ENCODE measurements at regions not wholly inside any gene's neighbourhood (a gene's known extent, or its start where the extent isn't known, plus 50 kb on each side); places are given as distances from the start of the nearest gene placed in this dataset.

DNA sequence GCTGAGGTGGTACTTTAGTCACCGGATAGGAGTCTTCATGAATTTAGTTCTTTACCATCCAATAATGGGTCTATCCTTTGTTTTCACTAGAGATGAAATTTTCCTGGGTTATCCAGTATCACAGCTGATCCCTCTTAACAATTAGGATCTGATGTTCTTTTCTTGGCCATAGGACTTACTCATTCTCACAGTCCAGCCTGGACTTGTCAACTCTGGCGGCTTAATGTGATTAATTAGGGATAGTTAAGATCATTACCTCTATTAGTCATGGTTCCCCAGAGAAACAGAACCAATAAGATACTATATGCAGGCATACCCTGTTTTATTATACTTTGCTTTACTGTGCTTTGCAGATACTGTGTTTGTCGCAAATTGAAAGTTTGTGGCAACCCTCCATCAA, 272.7 kb upstream of the FAT4 start:
- Histone ChIP-seq H3K36me3 (ENCODE audit: control insufficient read depth in 1 of 2, insufficient read depth in 2 of 2, low read length in 2 of 2) (no peaks in the 10 kb centered on the region), H3K4me1 (ENCODE audit: control insufficient read depth in 1 of 2, insufficient read depth in 2 of 2, low read length in 2 of 2) (0 out of 4 replicates have a peak, but pooled peaks cover 0 to 4% of the 10 kb centered on the region in 2 experiments), H3K79me2 (ENCODE audit: insufficient read depth, low read length) (no peaks in the 10 kb centered on the region), H3K27me3 (ENCODE audit: insufficient read depth, low read length) (no peaks in the 10 kb centered on the region), H4K20me1 (ENCODE audit: insufficient read depth) (no peaks in the 10 kb centered on the region), H3K9me2 (ENCODE audit: insufficient read depth) (no peaks in the 10 kb centered on the region), H3K27ac (ENCODE audit: low read depth, low read length) (no peak overlapping the region), H3K9me3 (ENCODE audit: control insufficient read depth in 1 of 2, insufficient read depth in 1 of 2, low read depth in 1 of 2, low read length in 2 of 2) (no peaks in the 10 kb centered on the region), H3K4me2 (ENCODE audit: low read length) (no peak overlapping the region), H2AFZ (ENCODE audit: low read depth, low read length, poor library complexity, severe bottlenecking) (no peak overlapping the region), H3K9ac (ENCODE audit: low read length) (no peak overlapping the region), H3K4me3 (replicated peaks in 1 of 2; ENCODE audit: low read depth in 1 of 2, low read length in 2 of 2) (no peak overlapping the region)
- RAD21 ChIA-PET (ENCODE audit: low non-redundant PET in 1 of 2, low total read pairs in 2 of 2, uncharacterized antibody in 2 of 2, unreplicated experiment in 2 of 2) = no interaction called here
- intact Hi-C loops (cut with micrococcal nuclease) = no loop called here
- no peak for ATAC-seq
- DNase-seq (ENCODE audit: low read depth, low spot score) = no peak
- TF ChIP-seq, protein P1, sequence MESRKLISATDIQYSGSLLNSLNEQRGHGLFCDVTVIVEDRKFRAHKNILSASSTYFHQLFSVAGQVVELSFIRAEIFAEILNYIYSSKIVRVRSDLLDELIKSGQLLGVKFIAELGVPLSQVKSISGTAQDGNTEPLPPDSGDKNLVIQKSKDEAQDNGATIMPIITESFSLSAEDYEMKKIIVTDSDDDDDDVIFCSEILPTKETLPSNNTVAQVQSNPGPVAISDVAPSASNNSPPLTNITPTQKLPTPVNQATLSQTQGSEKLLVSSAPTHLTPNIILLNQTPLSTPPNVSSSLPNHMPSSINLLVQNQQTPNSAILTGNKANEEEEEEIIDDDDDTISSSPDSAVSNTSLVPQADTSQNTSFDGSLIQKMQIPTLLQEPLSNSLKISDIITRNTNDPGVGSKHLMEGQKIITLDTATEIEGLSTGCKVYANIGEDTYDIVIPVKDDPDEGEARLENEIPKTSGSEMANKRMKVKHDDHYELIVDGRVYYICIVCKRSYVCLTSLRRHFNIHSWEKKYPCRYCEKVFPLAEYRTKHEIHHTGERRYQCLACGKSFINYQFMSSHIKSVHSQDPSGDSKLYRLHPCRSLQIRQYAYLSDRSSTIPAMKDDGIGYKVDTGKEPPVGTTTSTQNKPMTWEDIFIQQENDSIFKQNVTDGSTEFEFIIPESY (IDR thresholded peaks at IDR 0.05; ENCODE audit: extremely low read depth, insufficient replicate concordance, low read length) = no peak
- TF ChIP-seq, protein P2, sequence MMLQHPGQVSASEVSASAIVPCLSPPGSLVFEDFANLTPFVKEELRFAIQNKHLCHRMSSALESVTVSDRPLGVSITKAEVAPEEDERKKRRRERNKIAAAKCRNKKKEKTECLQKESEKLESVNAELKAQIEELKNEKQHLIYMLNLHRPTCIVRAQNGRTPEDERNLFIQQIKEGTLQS (IDR thresholded peaks at IDR 0.05) = no peak
- TF ChIP-seq ZFX (IDR thresholded peaks at IDR 0.05) (no peak), EZH2phosphoT487 (IDR thresholded peaks at IDR 0.05; ENCODE audit: borderline replicate concordance) (no peak), POLR2AphosphoS5 (IDR thresholded peaks at IDR 0.05; ENCODE audit: low read depth, low read length) (no peak), FOSL1 (IDR thresholded peaks at IDR 0.05; ENCODE audit: low read depth) (no peak), TCF7L2 (IDR thresholded peaks at IDR 0.05; ENCODE audit: borderline replicate concordance, extremely low read depth, insufficient read depth, insufficient read length) (no peak), SRF (IDR thresholded peaks at IDR 0.05; ENCODE audit: low read depth) (no peak), ELF1 (IDR thresholded peaks at IDR 0.05; ENCODE audit: borderline replicate concordance, low read depth) (no peak), CBX3 (IDR thresholded peaks at IDR 0.05; ENCODE audit: low read depth) (no peak), EGR1 (IDR thresholded peaks at IDR 0.05; ENCODE audit: low read depth) (no peak), SP1 (IDR thresholded peaks at IDR 0.05; ENCODE audit: low read depth) (no peak), SIN3A (IDR thresholded peaks at IDR 0.05; ENCODE audit: low read depth) (no peak), CEBPB (IDR thresholded peaks at IDR 0.05; ENCODE audit: low read depth) (no peak)
- TF ChIP-seq, protein P3, sequence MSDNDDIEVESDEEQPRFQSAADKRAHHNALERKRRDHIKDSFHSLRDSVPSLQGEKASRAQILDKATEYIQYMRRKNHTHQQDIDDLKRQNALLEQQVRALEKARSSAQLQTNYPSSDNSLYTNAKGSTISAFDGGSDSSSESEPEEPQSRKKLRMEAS (IDR thresholded peaks at IDR 0.05) = no peak
- CTCF ChIA-PET = no interaction called here
- POLR2A ChIA-PET = no interaction called here
- no TSS peak for BruUV-seq (replicated peaks)

Measured in HCT116 (cell line).